NCI-H2029 (cell line): ENCODE measurements at regions not wholly inside any gene's neighbourhood (a gene's known extent, or its start where the extent isn't known, plus 50 kb on each side); places are given as distances from the start of the nearest gene placed in this dataset.
A peak's percentile ranks its signal among the peaks of the same experiment; 100 is the strongest.
"Not testable (repeated sequence)": the region's sequence is repeated elsewhere in the genome, so short reads cannot be mapped to it uniquely, and the experiment has no call there.

Experiments
- DNase-seq: peaks from one replicate; lab custom pipeline; 2025; lab: John Stamatoyannopoulos, UW

DNA sequence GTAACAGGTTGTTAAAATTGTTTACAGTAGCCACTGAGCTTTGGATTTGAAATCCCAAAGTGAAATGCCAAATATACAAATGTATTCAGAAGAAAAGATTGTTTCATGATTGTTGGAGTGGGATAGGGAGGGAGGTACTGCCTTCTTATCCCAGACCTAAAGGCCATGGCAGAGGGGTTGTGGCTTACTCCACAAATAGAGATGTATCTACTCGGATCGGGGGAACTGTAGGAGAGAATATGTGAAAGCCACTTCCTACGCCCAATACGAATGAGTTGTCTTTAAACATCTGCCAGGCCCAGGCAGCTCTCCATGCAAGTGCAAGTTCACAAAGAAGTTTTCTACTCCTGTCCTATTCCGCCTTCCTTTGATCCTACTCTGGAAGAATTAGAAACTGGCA, 150.2 kb upstream of the PRSS12 start:
- DNase-seq = not testable (repeated sequence)

- DNase-seq = not testable (repeated sequence)
These were observed 152.1 kb upstream of the PRSS12 start for GRCh38 chr4:118504927-118505326.

- not testable (repeated sequence) for DNase-seq
These were observed 152.7 kb upstream of the PRSS12 start for GRCh38 chr4:118505491-118505890.

GRCh38 chr4:118512870-118513269, 160.1 kb upstream of the PRSS12 start:
- DNase-seq = not testable (repeated sequence)

GRCh38 chr4:118514332-118514731, 161.5 kb upstream of the PRSS12 start:
- DNase-seq = not testable (repeated sequence)

DNA sequence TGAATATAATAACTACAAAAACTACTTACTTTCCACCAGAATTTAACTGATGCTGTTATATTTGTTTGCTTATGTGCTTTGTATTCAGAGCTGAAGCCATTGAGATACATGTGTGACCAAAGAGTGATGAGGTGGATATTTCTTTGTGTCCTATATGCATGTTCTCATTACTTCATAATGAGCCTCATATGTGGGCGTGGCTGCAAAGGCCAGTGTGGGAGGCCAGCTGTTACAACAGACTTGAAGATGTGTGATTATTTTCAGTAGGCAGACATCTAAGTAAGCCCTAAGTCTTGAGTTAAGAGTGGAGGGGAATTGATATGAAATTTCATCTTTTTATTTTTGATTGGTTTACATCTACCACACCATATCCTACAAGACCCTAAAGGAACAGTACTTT, 163.3 kb upstream of the PRSS12 start:
- DNase-seq = not testable (repeated sequence)

DNA sequence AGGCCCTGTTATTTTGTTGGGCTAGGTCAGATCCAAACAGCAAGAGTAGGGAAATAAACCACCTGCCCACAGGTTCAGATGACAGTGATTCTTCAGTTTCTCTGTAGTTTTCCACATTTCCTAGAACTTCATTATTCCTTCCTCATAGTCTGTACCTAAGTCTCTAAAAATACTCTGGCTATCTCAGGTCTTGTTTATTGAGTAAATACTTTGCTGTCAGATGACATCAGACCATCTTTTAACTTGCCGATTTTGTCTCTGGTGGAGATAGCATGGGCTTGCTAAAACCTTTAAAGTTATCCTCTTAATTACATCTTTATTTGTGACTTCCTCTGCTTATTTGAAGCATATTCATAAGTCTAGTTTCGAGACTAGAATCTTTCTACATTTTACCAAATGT, 155.1 kb upstream of the METTL14 start:
- not testable (repeated sequence) for DNase-seq

GRCh38 chr4:118531947-118532346, 153.2 kb upstream of the METTL14 start:
- not testable (repeated sequence) for DNase-seq

GRCh38 chr4:118535788-118536187, 149.4 kb upstream of the METTL14 start:
- DNase-seq = not testable (repeated sequence)

DNA sequence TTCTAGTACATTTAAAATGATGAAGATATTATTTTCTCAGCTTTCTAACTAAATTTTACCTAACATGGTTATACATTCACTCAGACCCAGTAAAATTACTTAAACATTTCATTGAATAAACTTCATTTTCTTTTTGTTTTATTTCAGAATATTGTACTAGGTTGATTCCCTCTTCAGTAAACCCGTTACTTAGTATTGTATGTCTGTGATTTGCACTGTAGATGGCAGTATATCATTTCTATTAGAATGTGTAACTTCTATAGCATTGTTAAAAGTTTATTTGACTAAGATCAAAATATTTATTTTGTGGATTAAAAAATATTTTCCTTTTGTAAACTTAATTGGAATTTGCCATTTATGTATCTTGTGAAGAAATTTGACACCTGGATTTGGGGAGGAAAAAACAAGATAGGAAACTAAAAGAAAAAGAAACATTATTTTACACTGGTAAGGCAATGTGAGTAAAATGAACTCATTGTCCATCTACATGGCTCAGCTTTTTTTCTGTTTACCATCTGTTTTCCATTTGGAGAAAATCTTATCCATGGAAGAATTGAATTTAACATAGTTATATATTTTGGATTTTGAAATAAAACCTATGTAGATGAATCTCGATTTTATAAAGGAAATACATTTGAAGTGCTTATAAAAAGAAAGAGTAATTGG, 145.6 kb upstream of the METTL14 start:
- DNase-seq = not testable (repeated sequence)

DNA sequence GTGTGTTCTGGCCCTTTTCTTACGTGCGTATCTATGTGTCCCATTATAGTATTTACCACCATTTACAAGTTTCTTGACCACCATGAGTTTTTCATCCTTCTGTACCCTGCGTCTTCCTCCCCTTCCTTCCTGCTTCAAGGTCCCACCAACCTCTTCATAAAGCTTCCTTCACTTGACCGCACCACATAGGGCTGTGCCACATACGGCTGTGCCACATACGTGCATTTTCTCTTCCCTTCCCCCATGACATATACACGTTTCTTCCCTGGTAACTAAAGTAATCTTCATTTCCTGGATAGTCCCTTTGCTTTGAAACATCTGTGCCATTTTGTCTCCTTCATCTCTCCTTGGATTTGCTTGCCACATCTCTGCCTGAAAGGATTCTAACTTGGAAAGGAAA, 128.6 kb upstream of the METTL14 start:
- not testable (repeated sequence) for DNase-seq

DNA sequence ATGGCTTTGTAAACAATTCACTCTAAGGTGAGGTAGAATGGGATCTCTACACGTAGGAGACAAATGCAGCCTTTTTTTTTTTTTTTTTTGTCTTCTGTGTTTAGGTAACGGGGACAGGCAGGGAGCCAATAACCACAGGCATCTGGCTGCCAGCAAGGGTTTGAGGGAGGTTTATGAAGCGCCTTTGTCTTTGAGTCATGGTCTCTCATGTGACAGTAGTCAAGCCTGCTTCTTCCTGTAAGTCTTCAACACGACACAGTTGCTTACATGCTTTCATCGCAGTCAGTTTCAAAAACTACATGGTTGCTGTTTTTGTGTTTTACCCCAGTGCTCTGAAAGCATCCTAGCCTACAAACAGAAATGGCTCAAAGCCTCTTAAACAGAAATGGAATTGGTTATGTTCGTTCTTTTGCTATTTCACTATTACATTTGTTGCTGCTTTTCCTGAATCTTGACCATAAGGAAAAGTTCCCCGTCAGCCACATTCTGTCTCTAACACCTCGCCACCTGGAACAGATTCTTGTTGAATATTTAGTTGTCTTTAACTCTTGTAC, 127.8 kb upstream of the METTL14 start:
- peak; percentile 81 for DNase-seq

DNA sequence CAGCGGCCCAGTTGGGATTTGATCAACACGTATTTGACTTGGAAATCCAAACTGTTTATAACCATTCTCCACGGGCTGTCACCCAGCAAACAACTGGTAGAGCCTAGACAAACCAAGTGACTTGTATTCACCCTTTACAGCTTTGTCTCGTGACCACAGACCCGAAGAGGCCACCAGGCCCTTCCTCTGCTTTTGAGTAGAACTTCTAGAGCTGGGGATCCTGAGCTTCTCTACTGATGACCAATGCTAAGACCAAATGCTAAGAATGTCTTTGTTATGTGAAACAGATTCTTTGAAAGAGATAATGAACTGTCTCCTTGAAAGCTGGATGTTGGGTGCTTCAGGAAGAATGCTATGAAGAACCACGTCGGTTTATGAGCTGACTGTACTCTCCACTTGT, 127.0 kb upstream of the METTL14 start:
- DNase-seq = not testable (repeated sequence)

- DNase-seq = not testable (repeated sequence)
These were observed 123.6 kb upstream of the METTL14 start for GRCh38 chr4:118561559-118561958.

DNA sequence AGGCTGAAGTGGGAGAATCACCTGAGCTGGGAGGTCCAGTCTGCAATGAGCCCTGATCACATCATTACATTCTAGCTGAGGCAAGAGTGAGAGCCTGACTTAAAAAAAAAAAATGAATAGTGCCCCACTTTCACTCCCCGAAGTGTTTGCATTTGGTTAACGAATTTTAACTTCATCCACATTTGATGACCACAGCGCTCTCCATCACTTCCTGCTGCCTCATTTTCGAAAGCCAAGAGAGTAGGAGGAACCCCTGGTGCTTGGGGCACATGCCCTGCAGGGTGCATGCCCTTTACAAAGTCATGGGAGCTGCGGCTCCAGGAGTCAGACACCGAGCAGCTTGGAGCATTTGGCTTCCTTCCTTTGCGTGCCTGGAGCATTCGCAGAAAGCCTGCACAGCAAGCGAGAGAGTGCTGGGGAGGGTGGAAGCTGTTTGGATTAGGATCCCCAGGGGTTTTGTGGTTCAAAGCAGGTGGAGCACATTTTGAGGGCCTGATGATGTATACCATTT, 119.1 kb upstream of the METTL14 start:
- not testable (repeated sequence) for DNase-seq

GRCh38 chr4:118572991-118573390, 112.2 kb upstream of the METTL14 start:
- DNase-seq = not testable (repeated sequence)

DNA sequence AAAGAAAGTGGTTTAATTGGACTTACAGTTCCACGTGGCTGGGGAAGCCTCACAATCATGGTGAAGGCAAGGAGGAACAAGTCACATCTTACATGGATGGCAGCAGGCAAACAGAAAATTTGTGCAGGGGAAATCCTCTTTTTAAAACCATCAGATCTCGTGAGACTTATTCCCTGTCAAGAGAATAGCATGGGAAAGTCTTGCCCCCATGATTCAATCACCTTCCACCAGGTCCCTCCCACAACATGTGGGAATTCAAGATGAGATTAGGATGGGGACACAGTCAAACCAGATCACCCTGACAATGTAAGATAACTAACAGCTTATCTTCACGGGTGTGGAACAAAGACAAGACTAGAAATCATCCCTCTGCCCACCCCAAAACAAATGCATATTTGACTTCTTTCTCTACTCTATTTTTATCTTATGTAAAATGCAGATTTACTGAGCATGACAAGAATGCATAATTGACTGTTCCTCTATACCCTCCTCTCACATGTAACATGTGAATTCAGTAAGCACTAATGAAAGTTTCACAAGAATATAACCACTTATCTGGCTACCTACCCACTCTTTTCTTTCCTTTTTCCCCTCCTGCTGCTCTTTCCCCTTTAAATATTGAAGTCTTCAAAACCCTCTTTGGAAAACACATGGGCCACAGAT, 110.8 kb upstream of the METTL14 start:
- not testable (repeated sequence) for DNase-seq

- not testable (repeated sequence) for DNase-seq
These were observed 110.1 kb upstream of the METTL14 start for GRCh38 chr4:118575057-118575456.

- DNase-seq = not testable (repeated sequence)
These were observed 109.5 kb upstream of the METTL14 start for GRCh38 chr4:118575726-118576125.

GRCh38 chr4:118576709-118577219, 108.4 kb upstream of the METTL14 start:
- not testable (repeated sequence) for DNase-seq

- no peak for DNase-seq
These were observed 100.2 kb upstream of the METTL14 start for GRCh38 chr4:118585015-118585414.

DNA sequence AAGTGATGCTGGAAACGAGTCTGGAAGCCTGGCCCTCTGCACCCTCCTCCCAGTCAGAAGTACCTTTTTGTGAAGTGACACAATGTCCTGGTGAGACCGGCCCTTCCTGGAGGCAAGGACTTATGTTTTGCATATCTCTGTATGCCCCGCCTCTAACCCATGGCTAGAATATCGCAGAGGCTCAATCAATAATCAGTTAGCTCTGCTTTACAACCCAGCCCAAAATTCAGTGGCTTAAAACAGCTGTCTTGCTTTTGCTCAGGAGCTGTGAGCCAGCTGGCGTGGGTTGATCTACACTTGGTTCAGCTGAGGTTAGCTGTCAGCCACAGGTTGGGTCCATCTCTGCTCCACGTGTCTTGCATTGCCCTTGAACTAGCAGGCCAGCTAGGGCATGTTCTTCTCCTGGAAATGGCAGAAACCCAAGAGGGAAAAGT, 98.8 kb upstream of the METTL14 start:
- no peak for DNase-seq
